ENCODE measurements at regions not wholly inside any gene's neighbourhood (a gene's known extent, or its start where the extent isn't known, plus 50 kb on each side); places are given as distances from the start of the nearest gene placed in this dataset.
"Not testable (repeated sequence)": the region's sequence is repeated elsewhere in the genome, so short reads cannot be mapped to it uniquely, and the experiment has no call there.

DNA sequence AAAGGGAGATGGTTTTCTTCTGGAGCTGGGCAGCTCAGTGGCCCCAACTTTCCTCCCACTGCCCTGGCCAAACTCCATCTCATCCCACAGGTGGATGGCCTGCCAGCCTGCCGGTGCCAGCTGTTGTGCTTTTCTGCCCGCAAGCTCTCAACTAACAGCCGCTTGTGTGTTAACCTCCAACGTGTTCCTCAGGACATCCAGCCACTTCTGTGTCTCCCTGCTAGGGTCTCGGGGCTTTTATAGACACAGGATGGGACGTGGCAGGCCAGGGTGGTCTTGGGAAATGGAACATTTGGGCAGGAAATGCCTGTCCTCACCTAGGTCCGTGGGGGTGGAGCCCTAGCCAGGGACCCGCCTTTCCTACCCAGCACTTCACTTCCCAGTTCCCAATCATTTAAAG lies 171.1 kb upstream of the RGS17 start:
- DNase-seq (ENCODE audit: low read depth in 4 of 4, low spot score in 2 of 4), result no peak

DNA sequence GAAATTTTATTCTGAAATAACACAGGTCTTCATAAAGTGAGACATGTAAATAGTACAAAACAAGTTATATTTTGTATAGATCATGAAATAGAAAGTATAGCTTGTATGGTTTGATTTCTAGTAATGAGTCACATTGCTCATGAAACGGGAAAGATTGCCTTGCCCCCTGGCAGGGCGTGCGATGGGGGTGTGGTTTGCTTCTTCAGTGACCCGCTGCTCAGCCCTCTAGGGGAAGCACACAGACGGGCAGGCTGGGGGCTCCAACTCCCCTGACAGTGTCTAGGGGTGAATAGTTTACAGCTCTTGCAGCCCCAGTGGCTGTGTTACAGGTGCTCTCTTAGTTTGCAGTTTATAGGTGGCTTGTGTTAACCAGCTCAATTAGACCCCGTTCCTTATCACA lies 170.5 kb upstream of the RGS17 start:
- DNase-seq (ENCODE audit: low read depth in 4 of 4, low spot score in 2 of 4), result no peak

DNA sequence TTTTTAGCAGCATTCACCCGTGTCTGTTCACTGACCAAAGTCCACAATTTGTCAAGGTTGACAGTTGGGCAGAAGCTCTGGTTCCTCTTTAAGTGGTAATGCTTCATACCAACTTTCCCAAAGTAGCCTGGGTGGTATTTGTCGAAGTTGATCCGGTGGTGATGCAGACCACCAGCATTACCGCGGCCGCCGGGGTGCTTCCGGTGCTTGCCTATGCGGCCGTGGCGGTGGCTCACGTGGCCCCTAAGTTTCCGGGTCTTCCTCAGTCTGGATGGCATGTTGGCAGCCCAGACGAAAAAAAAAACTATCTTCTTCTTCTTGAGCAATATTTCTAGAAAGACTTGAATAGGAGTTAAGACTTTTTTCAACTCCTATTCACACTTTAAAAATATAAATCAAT lies 151.4 kb upstream of the RGS17 start:
- not testable (repeated sequence) for DNase-seq (ENCODE audit: low read depth in 4 of 4, low spot score in 2 of 4)

DNA sequence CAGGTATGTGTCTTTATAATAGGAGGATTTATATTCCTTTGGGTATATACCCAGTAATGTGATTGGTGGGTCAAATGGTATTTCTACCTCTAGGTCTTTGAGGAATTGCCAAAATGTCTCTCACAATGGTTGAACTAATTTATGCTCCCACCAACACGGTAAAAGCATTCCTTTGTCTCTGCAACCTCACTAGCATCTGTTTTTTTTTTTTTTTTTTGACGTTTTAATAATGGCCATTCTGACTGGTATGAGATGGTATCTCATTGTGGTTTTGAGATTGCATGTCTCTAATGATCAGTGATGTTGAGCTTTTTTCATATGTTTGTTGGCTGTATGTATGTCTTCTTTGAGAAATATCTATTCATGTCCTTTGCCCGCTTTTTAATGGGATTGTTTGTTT lies 144.9 kb upstream of the RGS17 start:
- no peak for DNase-seq (ENCODE audit: low read depth in 4 of 4, low spot score in 2 of 4)

DNA sequence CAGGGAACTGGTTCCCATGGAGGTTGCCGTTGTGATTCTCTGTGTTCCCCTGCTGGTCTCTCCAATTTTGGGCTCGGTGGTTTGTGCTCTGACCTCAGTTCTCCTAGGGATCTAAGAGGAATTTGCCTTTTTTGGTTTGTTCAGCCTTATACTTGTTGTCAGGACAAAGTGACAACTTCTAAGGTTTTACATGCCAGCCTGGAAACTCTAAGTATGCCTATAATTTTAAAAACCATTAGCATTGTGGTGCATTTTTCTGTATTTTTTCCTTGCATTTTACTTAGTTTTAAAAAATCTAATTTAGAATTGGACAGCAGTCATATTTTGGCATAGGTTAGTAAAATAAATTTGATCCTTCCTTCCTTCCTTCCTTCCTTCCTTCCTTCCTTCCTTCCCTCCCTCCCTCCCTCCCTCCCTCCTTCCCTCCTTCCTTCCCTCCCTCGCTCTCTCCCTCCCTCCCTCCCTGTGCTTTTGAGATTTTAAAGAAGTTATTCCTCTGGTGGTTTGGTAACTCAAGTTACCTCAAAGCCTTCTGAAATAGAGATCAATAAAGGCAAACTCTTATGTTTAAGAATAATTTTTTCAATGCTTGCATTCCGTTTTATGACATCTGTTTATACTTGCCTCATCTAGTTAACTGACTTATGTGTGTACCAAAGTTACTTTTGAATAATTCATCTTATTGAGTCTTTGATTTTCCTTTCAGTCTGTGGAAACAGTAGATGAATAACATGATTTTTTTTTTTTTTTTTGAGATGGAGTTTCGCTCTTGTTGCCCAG lies 141.3 kb upstream of the RGS17 start:
- DNase-seq (ENCODE audit: low read depth in 4 of 4, low spot score in 2 of 4), result no peak

DNA sequence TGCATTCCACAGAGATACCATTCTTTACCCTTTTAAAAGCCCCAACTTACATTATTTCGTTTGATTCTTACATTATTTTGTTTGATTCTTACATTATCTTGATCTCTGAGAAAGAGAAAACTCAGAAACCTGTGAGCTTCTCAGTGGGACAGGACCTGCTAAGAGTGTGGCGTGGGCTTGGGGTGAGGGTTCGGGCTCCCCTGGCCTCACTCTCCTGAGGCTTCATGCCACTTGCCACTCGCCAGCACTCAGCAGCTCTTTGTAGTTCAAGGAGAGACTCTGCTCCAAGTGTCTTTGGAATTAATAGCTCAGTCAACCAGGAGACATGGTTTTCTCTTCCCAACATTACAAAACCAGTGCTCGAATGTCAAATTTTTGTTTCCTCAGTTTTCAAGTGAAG lies 132.4 kb upstream of the RGS17 start:
- DNase-seq (ENCODE audit: low read depth in 4 of 4, low spot score in 2 of 4), result no peak

DNA sequence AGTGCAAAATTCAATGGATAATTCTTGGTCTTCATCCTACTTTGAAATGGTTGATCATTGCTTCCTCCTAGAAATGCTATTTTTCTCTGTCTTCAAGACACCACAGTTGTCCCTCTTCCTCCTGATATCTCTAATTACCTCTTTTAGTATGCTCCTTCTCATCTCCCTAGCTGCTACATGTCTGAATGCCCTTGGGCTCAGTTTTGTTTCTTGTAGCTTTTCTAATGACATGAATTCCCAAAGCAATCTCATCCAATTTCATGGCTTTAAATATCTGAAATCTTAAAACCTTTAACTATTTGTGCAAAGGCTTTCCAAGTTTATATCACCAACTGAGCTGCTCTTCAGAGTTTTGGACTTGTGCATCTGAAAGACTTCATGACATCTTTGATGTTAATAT lies 120.2 kb upstream of the RGS17 start:
- no peak for DNase-seq (ENCODE audit: low read depth in 4 of 4, low spot score in 2 of 4)

DNA sequence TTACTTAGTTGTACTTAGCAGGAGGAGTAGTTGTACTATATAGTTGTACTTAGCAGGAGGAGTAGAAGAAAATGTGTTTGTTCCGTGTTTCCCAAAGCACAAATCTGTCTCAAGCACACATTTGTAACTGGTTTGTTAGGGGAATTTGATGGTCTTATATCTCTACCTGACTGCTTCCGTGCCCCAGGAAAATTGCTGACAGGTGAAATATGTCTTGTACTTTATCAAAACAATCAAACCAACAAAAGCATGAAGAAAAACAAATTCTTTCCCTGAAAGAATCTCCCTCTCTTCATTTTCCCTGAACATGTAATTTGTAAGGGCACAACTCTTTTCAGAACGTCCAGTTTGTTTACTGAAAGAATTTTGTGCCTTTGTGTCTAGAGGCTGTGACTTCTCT lies 106.6 kb upstream of the RGS17 start:
- DNase-seq (ENCODE audit: low read depth in 4 of 4, low spot score in 2 of 4), result no peak

DNA sequence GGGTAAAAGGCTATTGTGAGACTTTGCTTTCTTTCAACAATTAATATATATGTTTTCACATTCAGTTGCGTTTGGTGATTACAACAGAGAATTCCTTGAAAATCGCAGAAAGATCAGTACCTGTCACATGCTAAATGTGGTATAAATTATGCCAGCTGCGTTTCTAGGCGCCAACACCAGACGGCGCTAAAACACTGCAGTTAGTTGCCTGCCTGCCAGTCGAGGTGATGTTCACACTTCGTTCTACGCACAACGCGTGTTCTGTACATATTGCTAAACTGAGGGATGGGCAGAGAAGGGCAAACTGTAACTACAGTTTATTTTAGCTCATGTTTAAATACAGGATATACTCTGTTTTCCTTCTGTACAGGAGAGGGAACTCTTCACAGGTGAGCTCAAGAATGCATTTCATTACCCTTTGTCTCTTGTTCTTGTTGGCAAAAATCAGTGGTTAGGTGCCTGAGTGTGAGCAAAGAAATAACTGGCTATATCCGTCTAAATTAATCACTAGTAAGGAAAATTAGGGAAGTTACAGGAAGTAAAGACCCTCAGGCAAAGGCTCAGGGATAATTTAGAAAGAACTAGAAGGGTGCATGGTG lies 100.1 kb upstream of the RGS17 start:
- no peak for DNase-seq (ENCODE audit: low read depth in 4 of 4, low spot score in 2 of 4)

DNA sequence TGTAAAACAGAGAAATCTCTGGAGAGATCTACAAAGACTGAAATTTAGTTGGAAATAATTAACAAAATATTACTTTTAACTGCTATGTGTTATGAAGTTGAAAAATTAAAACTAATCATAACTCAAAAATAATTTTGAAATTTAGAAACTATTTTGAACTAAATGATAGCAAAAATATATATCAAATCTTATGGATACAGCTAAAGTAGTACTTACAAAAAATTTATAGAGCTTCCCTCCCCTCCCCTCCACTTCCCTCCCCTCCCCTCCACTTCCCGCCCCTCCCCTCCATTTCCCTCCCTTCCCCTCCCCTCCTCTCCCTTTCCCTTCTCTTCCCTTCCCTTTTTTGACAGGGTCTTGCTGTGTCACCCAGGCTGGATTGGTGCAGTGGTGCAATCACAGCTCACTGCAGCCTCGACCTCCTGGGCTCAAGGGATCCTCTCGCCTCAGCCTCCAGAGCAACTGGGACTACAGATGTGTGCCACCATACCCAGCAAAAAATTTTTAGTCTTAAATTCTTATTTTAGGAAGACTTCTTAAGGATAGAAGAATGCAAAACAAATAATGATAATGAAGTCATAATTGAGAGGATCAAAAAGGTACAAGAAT lies 87.2 kb upstream of the RGS17 start:
- no peak for DNase-seq (ENCODE audit: low read depth in 4 of 4, low spot score in 2 of 4)

DNA sequence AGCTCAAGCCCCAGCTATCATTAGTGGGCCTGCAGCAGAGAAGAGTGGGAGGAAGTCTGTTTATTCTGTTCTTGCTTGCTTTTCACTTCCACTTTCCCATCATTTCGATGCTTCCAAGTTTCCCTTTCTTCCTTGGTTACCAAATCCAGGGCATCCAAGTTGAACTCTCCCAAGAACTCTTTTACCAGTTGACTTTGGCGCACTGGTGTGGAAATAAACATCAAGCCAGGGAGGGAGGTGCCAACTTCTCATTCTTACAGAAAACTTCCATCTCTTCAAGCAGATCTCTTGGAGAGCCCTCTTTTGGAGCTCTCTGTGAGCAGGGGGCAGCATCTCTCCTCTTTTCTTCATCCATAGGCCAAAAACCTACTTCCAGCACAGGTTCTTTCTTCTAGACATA lies 85.7 kb upstream of the RGS17 start:
- DNase-seq (ENCODE audit: low read depth in 4 of 4, low spot score in 2 of 4), result no peak

DNA sequence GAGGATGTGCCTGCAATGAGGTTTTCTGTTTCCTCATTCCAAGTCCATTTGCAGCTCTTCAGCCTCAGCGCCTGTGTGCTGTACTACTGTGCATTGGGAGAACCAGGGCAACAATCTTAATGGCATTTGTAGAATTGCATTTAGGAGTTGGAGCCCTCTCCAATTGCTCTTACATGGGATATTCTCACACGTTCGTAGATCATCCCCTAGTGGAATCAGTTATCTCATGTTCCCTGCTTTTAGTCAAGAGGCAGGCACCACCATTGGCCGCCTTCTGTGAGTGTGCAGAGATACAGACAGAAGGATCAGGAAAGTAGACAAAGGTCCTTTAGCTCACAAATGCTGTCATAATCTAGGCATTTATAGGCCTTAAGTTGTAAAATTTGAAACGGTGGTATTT lies 84.2 kb upstream of the RGS17 start:
- DNase-seq (ENCODE audit: low read depth in 4 of 4, low spot score in 2 of 4), result no peak

DNA sequence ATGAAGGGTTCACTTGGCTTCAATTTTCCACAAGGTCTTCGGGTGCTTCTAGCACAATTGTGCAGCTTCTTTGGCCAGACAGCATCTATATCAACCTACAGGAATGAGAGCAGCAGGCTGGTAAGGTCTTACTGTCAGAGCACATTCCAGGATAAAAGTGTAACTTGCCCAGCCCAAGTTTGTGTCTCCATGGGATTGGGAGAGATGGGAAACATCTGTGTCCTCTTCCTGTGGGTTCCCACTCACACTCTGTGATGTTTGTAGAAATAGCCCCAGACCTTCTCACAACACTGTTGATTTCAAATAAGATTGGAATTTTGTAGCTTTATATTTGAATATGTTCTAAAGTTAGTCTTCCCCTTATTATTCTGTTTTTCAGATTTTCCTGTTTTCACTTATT lies 83.4 kb upstream of the RGS17 start:
- DNase-seq (ENCODE audit: low read depth in 4 of 4, low spot score in 2 of 4), result no peak

DNA sequence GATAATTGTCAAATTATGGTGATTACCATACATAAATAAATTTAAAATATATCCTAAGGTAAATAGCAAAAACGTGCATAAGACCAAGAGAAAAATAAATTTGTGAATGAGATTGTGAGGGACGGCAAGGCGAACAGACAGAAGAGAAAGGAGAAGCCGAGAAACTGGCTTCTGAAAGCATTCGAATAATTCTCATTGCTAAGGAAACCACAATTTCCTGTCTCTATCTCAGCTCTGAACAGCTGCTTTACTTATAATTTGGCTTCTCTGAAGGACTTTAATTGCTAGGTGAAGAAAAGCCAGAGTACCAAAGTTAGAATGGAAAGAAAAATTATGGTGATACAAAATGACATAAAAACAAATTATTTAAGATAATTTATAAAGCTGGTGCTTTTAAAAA lies 79.0 kb upstream of the RGS17 start:
- DNase-seq (ENCODE audit: low read depth in 4 of 4, low spot score in 2 of 4), result no peak

DNA sequence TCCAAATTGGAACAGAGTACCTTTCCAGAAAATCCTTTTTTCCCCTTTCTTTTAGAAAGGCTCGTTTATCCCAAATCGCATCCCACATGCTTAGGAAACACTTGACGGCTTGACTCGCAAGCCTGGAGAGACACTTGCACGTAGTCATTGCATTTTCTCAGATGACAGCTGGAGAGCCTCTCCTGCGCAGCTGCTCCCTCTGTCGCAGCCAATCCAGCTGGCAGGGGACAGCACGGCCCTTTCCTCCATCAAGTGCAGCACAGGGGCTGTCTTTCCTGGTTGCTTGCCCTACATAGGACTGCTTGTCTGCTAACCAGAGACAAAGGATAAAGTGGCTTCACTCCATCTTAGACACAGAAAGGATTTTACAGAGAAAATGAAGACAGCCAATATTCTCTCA lies 77.6 kb upstream of the RGS17 start:
- DNase-seq (ENCODE audit: low read depth in 4 of 4, low spot score in 2 of 4), result no peak

DNA sequence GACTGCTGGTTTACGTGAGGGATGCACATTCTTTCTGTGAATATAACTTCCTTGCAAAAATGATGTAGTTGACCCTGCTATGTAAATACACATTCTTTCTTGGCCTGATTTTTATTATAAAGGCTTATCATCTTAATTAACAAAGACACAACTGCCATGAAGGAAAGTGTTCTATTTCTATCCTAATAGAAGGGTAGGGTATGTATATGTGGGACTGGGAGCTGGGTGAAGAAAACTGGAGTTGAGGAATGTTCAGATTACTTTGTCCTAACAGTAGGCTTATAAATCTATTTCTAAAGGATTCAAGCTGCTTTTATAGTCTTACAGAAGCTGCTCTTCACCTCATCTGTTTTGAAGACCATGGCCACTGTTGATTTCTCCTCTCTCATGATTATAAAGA lies 76.5 kb upstream of the RGS17 start:
- no peak for DNase-seq (ENCODE audit: low read depth in 4 of 4, low spot score in 2 of 4)

DNA sequence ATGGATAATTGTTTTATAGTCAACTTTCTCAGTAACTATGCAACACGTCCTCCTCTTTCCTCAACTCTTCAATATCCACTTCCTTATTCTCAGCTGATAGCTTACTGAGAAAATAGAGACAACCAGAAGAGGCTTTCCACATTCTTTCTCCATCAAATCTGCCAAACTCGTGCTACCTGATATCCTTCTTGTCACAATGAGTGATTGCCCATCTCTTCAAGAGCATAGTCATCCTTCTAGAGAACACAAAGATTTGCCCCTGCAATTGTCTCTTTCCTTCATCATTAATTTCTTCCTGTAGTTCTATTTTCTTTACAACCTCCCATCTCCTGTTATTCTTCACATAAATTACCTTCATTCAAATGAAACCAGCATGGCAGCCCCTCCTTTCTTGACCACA lies 75.9 kb upstream of the RGS17 start:
- DNase-seq (ENCODE audit: low read depth in 4 of 4, low spot score in 2 of 4), result peak in 1 of 4 donors; percentile 38

DNA sequence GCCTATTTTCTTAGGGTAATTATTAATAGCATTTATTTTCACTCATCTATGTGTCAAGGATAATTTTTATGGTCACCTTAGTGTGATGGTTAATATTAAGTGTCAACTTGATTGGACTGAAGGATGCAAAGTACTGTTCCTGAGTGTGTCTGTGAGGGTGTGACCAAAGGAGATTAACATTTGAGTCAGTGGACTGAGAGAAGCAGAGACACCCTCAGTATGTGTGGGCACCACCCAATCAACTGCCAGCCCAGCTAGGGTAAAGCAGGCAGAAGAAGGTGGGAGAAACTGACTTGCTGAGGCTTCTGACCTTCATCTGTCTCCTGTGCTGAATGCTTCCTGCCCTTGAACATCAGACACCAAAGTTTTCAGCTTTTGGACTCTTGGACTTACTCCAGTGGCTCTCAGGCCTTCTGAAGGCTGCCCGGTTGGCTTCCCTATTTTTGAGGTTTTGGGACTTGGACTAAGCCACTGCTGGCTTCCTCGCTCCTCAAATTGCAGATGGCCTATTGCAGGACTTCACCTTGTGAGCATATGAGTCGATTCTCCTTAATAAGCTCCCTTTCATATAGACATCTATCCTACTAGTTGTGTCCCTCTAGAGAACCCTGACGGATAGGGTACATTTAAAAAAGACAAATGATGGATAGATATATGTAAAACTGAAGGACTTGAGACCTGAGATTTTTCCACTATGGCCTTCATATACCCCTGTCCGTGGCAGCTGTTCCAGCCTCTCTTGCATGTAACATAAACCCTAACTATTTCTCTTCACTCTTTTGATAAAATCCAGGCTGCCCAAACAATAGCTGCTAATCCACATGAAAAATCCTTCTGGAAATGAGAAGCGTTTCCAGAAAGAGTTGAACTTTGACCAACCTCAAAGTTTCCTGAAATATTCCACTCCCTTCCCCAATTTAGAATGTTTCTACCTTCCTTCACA lies 62.1 kb upstream of the RGS17 start:
- DNase-seq (ENCODE audit: low read depth in 4 of 4, low spot score in 2 of 4), result no peak

DNA sequence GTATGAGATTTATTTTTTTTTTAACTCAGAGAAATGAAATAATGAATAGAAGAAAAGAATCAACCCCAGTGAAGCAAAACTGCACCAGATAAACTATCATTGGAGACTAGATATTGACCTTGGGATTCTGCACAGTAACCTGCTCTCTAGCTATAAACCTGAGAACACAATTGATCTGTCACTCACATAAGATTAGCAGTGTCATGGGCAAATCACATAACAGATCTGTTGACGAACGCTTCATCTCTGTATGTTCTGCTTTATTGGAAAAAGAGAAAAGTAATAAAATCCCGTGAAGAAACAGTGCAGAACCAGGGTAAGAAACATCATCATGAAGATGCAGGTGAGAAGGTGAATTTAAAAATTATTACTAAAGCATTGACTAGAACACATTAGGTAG lies 52.8 kb upstream of the RGS17 start:
- no peak for DNase-seq (ENCODE audit: low read depth in 4 of 4, low spot score in 2 of 4)
